ENCODE measurements at regions not wholly inside any gene's neighbourhood (a gene's known extent, or its start where the extent isn't known, plus 50 kb on each side); places are given as distances from the start of the nearest gene placed in this dataset.

DNA sequence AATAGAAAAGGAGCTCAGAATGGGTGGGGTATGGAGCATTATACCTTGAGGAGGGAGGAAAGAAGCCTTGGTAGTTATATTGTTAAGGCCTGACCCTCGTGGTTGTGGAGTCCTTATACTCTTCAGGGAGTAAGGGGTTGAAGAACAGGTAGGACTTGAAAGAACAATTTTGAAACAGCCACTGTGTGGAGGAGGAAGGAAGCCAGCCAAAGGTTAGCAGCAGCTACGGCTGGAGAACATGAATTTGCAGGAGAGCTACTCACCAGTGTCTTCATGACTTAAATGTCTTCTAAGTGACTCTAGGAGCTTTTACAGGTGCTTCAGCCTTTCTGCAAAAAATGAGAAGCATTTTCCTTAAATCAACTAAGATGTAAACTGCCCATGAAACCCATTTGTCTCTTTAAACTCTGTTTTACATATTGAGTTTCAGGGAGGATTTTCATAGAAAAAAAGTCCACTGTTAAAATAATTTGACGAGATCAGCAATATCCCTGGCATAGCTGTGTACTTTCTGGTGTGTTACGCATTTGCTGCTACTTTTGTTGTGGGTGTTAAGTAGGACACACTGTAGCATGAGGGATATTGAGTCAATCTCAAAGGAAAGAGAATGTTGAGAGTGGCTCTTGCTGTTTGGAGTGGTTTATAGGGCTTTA, 110.6 kb upstream of the ELL2 start:
- no peak for DNase-seq (ENCODE audit: low read depth)

- DNase-seq (ENCODE audit: low read depth): no peak
Observed at GRCh38 chr5:96070622-96071225, 109.1 kb upstream of the ELL2 start.

DNA sequence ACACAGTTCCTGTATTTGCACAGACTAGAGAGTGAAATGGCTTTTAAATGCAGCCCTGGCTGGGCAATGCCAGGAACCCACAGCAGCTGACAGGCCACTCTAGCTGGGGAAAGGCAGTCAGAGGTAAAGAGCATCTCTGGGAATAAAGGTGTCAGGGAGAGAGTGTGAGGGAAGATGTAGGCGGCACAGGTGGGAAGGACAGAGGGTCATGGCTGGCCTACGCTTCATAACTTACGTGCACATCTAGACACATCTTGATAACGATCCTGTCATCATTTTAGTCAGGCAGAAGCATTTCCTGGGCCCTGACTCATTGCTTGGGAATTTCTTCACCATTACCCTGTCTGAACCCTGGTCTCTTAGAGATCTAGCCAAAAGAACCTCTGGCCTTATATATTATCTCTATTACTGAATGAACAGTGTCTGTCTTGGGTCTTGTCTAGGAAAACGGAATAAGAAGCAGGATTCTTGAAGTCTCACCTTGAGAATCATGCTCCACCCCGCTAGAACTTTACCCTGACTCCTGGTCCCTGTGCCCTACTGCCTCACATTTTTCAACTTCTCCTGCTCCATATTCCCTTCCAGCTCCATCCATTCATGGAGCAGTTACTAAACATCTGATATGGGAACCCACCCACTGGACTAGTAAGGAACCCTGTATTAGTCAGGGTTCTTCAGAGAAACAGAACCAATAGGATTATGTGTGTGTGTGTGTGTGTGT, 106.4 kb upstream of the ELL2 start:
- DNase-seq (ENCODE audit: low read depth): no peak

DNA sequence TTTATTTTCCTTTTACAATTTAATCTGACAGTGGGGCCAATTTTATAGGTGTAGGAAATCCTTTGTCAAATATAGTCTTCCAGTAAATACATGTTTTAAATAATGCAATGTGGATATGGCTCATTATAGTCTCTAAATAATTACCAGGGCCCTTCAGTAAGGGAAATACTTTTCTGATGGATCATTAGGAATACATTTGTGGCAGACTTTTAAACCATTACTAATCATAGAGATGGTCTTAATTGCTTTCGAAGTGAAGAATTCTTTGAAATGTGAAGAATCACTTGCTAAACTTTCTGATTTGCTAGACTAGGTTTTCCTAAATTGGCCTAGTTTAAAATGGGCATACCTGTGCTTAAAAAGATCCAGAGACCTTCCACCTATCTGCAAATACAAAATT, 105.6 kb upstream of the ELL2 start:
- no peak for DNase-seq (ENCODE audit: low read depth)

DNA sequence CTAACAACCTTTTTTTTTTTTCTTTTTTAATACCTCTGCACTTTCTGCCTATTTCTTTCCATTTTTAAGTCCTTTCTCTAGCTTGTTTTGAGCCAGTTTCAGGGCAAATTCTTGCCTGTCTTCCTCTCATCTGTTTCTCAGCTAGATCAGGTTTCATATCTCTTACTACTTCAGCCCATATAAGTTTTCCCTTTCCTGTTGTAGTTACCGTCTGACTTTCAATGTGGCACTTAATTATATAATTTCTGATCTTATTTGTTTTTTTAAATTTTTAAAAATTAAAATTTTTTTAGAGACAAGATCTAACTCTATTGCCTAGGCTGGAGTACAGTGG, 104.7 kb upstream of the ELL2 start:
- no peak for DNase-seq (ENCODE audit: low read depth)

DNA sequence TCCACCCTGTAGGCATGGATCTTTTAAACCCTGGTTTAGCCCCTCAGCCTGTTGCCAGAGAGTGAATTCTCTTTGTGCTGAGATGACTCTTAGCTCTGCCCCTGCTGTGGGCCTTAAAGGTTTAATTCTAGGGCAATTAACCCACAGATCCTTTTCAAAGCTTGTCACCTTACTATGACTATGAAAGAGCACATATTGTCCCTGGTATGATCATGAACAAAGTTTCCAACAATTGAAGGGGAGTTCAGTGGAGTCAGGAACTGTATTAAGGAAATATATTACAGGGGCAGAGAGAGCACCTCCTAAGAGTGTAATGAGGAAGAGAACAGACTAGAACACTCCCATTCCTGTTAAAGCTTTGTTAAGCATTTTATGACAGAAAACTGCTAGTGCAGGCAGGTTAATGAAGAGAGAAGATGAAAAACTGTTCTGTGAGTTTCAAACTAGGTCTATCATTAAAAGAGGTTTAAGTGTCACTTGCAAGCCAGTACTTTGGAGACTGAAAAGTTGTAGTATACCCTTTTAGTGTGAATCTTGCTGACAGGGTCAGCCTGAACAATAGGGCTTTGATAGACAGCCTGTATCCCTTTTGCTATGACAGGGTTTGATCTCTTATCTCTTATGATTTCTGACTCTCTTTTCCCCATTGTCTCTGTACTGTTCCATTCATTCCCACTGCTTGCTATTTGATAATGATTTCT, 104.2 kb upstream of the ELL2 start:
- DNase-seq (ENCODE audit: low read depth): no peak

GRCh38 chr5:96064877-96065276, 103.2 kb upstream of the ELL2 start:
- no peak for DNase-seq (ENCODE audit: low read depth)

- no peak for DNase-seq (ENCODE audit: low read depth)
Observed at GRCh38 chr5:96062836-96063235, 101.2 kb upstream of the ELL2 start.

DNA sequence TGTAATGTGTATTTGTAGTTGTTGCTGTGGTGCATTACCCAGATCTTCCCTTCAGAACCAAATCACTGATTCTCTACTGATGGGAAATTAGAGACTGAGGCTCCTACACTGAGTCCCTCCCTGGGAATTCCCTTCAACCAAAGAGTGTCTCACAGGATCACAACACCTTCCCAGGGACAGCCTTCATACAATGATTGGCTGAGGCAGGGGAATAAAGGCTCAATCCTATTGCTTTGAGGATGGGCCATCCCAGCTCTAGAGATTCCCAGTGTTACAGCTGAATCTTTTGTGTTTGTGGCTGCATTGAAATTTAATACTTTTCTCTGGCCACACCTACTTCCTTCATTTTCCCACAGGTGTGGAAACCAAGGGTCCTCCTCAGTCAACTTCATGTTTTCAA, 96.4 kb upstream of the ELL2 start:
- no peak for DNase-seq (ENCODE audit: low read depth)

GRCh38 chr5:96054311-96055030, 92.8 kb upstream of the ELL2 start:
- DNase-seq (ENCODE audit: low read depth): no peak

GRCh38 chr5:96053063-96053735, 91.5 kb upstream of the ELL2 start:
- no peak for DNase-seq (ENCODE audit: low read depth)

DNA sequence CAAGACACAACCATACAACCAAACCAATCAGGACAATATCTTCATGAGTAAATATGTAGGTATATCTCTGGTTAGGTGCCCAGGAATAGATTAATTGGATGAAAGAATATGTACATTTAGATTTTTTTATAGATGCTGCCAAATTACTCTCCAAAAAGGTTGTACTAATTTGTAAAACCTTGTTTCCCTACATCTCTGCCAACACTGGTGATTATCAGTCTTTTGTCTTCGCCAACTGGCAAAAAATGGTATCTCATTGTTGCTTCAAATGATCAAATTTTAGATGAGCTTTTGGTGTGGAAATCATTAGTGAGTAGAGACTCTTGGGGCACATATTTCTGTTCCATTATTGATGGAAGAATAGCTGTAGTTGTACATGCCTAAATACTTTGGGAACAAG, 90.7 kb upstream of the ELL2 start:
- no peak for DNase-seq (ENCODE audit: low read depth)

GRCh38 chr5:96051401-96051830, 89.8 kb upstream of the ELL2 start:
- DNase-seq (ENCODE audit: low read depth): no peak

- DNase-seq (ENCODE audit: low read depth): no peak
Observed at GRCh38 chr5:96050273-96050880, 88.7 kb upstream of the ELL2 start.

DNA sequence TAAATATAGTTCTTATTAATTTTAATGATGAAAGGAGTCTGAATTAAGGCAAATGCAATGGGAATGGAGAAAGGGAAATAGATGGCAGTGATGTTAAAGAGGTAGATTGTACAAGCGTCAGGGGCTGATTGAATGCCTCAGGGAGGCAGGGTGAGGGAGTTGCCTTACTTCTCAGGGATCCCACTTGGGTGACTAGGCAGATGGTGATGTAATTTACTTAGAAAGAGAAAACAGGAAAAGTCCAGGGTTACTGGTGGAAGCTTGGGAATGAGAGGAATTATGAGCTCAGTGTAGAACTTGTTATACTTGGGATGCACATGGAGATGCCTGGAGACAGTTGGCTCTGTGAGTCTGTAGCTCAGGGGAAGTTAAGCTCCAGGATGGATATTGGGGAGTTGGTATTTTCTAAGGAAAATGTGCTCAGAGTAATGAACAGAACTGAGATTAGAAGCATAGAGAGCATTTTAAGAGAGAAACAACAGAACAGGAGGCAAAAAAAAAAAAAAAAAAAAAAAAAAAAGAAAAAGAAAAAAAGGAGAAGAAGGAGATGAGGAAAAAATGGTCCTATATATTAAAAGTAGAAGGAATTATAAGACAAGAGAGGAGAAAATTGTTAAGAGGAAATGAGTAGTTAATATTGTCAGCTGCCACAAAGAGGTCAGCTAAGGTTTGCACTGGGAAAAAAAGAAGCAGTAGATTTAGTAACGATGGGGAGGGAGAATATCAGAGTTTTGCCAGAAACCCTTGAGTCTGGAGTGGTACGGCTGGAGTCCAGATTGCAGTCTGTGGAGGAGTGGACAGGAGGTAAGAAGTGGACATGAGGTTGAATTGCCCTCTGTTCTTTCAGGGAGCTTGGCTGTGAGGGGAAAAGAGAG, 88.0 kb upstream of the ELL2 start:
- no peak for DNase-seq (ENCODE audit: low read depth)

DNA sequence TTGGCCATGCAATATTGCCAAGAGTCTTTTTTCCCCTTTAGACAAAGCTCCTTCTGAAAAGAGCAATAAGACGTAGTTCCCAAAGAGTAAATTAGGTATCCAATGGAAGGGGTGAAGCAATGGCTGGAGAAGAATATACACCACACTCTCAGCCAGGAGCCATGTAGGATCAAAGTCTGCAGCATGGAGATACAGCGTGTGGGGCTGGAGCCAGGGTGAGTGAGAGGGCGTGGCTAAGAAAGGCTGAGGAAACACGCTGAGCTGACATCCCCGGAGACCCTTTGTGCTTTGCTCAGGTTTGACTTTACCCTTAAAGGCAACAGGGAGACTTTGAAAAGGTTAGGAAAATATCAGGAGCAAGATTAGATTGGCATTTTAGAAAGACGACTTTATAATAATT, 87.1 kb upstream of the ELL2 start:
- DNase-seq (ENCODE audit: low read depth): no peak

DNA sequence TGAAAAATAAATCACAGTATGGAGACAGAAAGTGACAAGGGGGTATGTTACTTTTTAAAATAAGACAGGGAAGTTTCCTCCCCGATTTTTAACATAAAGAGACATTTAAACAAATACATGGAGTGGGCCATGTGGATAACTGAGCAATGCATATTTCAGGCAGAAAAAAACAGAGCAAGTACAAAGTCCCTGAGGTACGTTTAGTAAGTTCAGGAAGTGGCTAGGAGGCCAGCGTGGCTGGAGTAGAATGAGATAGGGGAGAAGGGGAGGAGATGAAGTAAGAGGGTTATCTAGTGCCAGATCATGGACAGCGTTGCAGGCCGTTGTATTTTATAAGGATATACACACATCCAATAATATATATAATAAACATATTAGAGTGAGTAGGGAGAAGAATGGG, 84.2 kb upstream of the ELL2 start:
- DNase-seq (ENCODE audit: low read depth): no peak

GRCh38 chr5:96043446-96043845, 81.8 kb upstream of the ELL2 start:
- no peak for DNase-seq (ENCODE audit: low read depth)

DNA sequence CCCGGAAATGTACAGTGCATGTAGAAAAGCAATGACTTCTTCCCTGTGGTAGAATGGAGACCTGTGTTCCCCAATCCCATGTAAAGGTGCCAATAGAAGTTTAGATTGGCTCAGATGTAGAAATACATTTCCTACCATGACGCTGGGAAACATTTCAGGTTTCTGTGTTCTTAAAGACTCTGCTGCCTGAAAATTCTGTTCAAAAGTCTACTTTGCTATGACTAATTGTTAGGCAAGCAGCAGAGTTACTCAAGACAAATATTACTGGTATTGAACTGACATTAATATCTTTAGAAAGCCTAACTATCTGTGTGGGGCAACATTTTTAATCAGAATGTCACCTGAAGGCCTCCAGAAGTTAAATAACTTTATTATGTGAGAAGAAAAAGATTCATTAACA, 75.5 kb upstream of the ELL2 start:
- DNase-seq (ENCODE audit: low read depth): no peak

DNA sequence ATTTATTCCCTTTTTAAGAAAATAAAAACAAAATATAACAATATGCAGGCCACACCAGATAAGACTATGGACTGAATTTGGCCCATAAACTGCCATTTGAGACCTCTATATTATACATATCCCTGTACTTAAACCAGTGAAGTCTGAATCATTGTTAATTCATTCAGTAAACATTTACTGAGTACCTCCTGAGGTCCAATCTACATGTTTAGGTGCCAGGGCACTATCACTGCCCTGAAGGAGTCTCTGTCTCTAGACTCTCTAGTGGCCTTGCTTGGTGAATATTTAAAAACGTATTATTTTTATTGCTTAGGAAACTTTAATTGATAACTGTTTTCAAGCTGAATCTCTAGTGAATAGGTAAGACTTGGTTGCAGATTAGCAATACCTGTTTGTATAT, 74.7 kb upstream of the ELL2 start:
- no peak for DNase-seq (ENCODE audit: low read depth)
